ENCODE measurements at regions not wholly inside any gene's neighbourhood (a gene's known extent, or its start where the extent isn't known, plus 50 kb on each side); places are given as distances from the start of the nearest gene placed in this dataset.

DNA sequence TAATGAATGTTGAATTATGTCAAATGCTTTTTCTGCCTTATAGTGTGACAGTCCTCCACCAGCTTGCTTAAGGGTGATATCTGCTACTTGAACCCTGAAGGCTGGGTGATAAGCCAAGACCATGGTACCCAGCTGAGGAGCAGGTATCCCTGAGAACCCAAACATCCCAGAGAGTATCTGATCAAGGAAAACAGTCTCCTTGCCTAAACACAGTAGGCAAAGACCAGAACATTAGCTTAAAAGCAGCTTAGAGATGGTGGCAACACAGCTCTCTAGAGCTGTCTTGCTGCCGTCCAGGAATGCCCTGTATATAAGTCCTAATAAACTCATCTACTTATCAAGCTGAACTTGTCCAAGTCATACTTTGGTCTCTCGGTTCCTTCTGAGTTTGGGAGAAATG is 127.7 kb upstream of the PRSS16 start:
- Histone ChIP-seq H3K27ac (ENCODE audit: low read depth, low read length) (no peak overlapping the region), H3K79me2 (ENCODE audit: insufficient read depth, low read length) (no peaks in the 10 kb centered on the region), H3K4me2 (ENCODE audit: low read depth, low read length, poor library complexity, severe bottlenecking) (no peak overlapping the region), H3K9ac (ENCODE audit: low read length) (no peak overlapping the region), H3K4me3 (ENCODE audit: insufficient read depth, low read length, poor library complexity, severe bottlenecking) (no peak overlapping the region), H3F3A (ENCODE audit: insufficient read depth) (no peaks in the 10 kb centered on the region), H3K9me3 (ENCODE audit: insufficient read depth, low read length) (no peaks in the 10 kb centered on the region), H3K27me3 (ENCODE audit: low read length) (no peaks in the 10 kb centered on the region), H4K20me1 (ENCODE audit: low read depth, low read length) (no peaks in the 10 kb centered on the region), H3K36me3 (ENCODE audit: low read length) (no peaks in the 10 kb centered on the region), H3K9me2 (replicated peaks; ENCODE audit: insufficient read depth, low read length) (no peaks in the 10 kb centered on the region), H2AFZ (ENCODE audit: low read depth, low read length, severe bottlenecking) (no peak overlapping the region)
- TF ChIP-seq, protein P1, sequence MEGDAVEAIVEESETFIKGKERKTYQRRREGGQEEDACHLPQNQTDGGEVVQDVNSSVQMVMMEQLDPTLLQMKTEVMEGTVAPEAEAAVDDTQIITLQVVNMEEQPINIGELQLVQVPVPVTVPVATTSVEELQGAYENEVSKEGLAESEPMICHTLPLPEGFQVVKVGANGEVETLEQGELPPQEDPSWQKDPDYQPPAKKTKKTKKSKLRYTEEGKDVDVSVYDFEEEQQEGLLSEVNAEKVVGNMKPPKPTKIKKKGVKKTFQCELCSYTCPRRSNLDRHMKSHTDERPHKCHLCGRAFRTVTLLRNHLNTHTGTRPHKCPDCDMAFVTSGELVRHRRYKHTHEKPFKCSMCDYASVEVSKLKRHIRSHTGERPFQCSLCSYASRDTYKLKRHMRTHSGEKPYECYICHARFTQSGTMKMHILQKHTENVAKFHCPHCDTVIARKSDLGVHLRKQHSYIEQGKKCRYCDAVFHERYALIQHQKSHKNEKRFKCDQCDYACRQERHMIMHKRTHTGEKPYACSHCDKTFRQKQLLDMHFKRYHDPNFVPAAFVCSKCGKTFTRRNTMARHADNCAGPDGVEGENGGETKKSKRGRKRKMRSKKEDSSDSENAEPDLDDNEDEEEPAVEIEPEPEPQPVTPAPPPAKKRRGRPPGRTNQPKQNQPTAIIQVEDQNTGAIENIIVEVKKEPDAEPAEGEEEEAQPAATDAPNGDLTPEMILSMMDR (IDR thresholded peaks at IDR 0.05; ENCODE audit: insufficient read depth, low read length, poor library complexity, severe bottlenecking): no peak
- no peak for TF ChIP-seq EZH2phosphoT487 (conservative IDR thresholded peaks at IDR 0.05; ENCODE audit: low read length)

DNA sequence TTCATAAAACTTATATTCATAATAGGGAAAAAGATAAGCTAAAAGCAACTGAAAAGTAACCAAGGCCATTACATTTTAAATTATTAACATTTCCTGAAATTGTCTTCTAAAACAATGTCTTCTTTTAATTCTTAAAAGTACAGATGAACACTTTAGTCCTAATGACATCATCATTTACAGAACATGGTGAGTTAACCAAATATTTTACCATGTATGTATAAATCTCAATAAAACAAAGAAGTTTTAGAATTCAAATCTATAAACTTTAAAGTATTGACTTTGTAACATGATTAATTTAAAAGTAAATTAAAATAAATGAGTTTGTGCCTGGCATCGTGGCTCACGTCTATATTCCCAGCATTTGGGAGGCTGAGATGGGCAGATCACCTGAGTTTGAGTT is 125.9 kb upstream of the PRSS16 start:
- no peaks in the 10 kb centered on the region for H3K36me3 ChIP-seq (ENCODE audit: low read length)
- no peak overlapping the region for H3K9ac ChIP-seq (ENCODE audit: low read length)
- no peak overlapping the region for H3K4me2 ChIP-seq (ENCODE audit: low read depth, low read length, poor library complexity, severe bottlenecking)
- H3K9me3 ChIP-seq (ENCODE audit: insufficient read depth, low read length): no peaks in the 10 kb centered on the region
- H3K4me3 ChIP-seq (ENCODE audit: insufficient read depth, low read length, poor library complexity, severe bottlenecking): no peak overlapping the region
- no peaks in the 10 kb centered on the region for H3K79me2 ChIP-seq (ENCODE audit: insufficient read depth, low read length)
- H3F3A ChIP-seq (ENCODE audit: insufficient read depth): no peaks in the 10 kb centered on the region
- H3K27me3 ChIP-seq (ENCODE audit: low read length): no peaks in the 10 kb centered on the region
- H2AFZ ChIP-seq (ENCODE audit: low read depth, low read length, severe bottlenecking): no peak overlapping the region
- no peak overlapping the region for H3K27ac ChIP-seq (ENCODE audit: low read depth, low read length)
- H4K20me1 ChIP-seq (ENCODE audit: low read depth, low read length): no peaks in the 10 kb centered on the region
- no peaks in the 10 kb centered on the region for H3K9me2 ChIP-seq (replicated peaks; ENCODE audit: insufficient read depth, low read length)
- TF ChIP-seq EZH2phosphoT487 (conservative IDR thresholded peaks at IDR 0.05; ENCODE audit: low read length): no peak
- TF ChIP-seq, protein P1 (IDR thresholded peaks at IDR 0.05; ENCODE audit: insufficient read depth, low read length, poor library complexity, severe bottlenecking): no peak

DNA sequence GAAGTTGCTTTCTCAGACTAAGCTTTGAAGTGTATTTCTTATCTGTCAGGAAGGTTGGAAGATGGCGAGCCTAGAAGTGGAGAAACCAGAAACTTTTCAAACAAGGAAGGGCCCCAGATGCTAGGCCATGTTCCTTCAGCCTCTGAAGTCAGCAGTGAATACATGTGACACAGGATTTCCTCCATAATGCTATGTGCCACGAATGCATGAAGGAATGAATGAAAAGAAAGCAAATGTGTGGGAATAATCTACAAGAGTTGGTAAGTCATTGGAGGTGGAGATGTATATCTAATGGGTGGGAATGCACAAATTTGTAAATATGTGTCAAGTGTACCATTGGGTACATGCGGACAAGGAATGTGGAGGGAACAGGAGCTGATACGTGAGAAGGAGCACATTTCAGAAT is 123.2 kb upstream of the PRSS16 start:
- H3F3A ChIP-seq (ENCODE audit: insufficient read depth): peaks cover 14% of the 10 kb centered on the region

More for the DNA sequence above, 123.2 kb upstream of the PRSS16 start:
- H3K9me3 ChIP-seq (ENCODE audit: insufficient read depth, low read length): no peaks in the 10 kb centered on the region
- H3K4me3 ChIP-seq (ENCODE audit: insufficient read depth, low read length, poor library complexity, severe bottlenecking): no peak overlapping the region
- H3K36me3 ChIP-seq (ENCODE audit: low read length): no peaks in the 10 kb centered on the region
- no peak overlapping the region for H2AFZ ChIP-seq (ENCODE audit: low read depth, low read length, severe bottlenecking)
- no peak overlapping the region for H3K4me2 ChIP-seq (ENCODE audit: low read depth, low read length, poor library complexity, severe bottlenecking)
- H3K79me2 ChIP-seq (ENCODE audit: insufficient read depth, low read length): no peaks in the 10 kb centered on the region
- H3K9ac ChIP-seq (ENCODE audit: low read length): no peak overlapping the region
- no peaks in the 10 kb centered on the region for H4K20me1 ChIP-seq (ENCODE audit: low read depth, low read length)
- no peak overlapping the region for H3K27ac ChIP-seq (ENCODE audit: low read depth, low read length)
- TF ChIP-seq EZH2phosphoT487 (conservative IDR thresholded peaks at IDR 0.05; ENCODE audit: low read length): no peak
- TF ChIP-seq, protein P1 (IDR thresholded peaks at IDR 0.05; ENCODE audit: insufficient read depth, low read length, poor library complexity, severe bottlenecking): no peak
- no peaks in the 10 kb centered on the region for H3K9me2 ChIP-seq (replicated peaks; ENCODE audit: insufficient read depth, low read length)
- H3K27me3 ChIP-seq (ENCODE audit: low read length): no peaks in the 10 kb centered on the region
